ENCODE measurements at regions not wholly inside any gene's neighbourhood (a gene's known extent, or its start where the extent isn't known, plus 50 kb on each side); places are given as distances from the start of the nearest gene placed in this dataset.

- no TSS peak for BruUV-seq (replicated peaks)
- intact Hi-C loops (cut with micrococcal nuclease; ENCODE audit: unreplicated experiment) = no loop called here
- TF ChIP-seq MBNL3 (CRISPR knock-in tag; conservative IDR thresholded peaks at IDR 0.05) = no peak
- no peak for TF ChIP-seq SP1 (IDR thresholded peaks at IDR 0.05)
- TF ChIP-seq SP1 (CRISPR knock-in tag; IDR thresholded peaks at IDR 0.05) = no peak
- no peak for TF ChIP-seq ZSCAN21 (CRISPR knock-in tag; IDR thresholded peaks at IDR 0.05; ENCODE audit: borderline replicate concordance)
- no peak for TF ChIP-seq MYNN (CRISPR knock-in tag; IDR thresholded peaks at IDR 0.05; ENCODE audit: low read depth)
- no peak for TF ChIP-seq ZNF441 (CRISPR knock-in tag; IDR thresholded peaks at IDR 0.05; ENCODE audit: borderline replicate concordance)
- no peak for TF ChIP-seq KDM6A (CRISPR knock-in tag; IDR thresholded peaks at IDR 0.05; ENCODE audit: low read depth)
- no peak for TF ChIP-seq POLR2AphosphoS2 (IDR thresholded peaks at IDR 0.05; ENCODE audit: low read depth, low read length)
- no peak for TF ChIP-seq NKX3-1 (CRISPR knock-in tag; IDR thresholded peaks at IDR 0.05)
- TF ChIP-seq HES4 (CRISPR knock-in tag; IDR thresholded peaks at IDR 0.05; ENCODE audit: borderline replicate concordance) = no peak
- no peak for TF ChIP-seq ZNF879 (CRISPR knock-in tag; IDR thresholded peaks at IDR 0.05)
- TF ChIP-seq MTF2 (CRISPR knock-in tag; IDR thresholded peaks at IDR 0.05; ENCODE audit: borderline replicate concordance) = no peak
- no peak for TF ChIP-seq MYC (CRISPR knock-in tag; IDR thresholded peaks at IDR 0.05; ENCODE audit: borderline replicate concordance)
- no peak for TF ChIP-seq AGO2 (optimal IDR thresholded peaks at IDR 0.05; ENCODE audit: low read depth, low read length)
- TF ChIP-seq NRL (CRISPR knock-in tag; IDR thresholded peaks at IDR 0.05; ENCODE audit: borderline replicate concordance) = no peak
- TF ChIP-seq NFIC (IDR thresholded peaks at IDR 0.05; ENCODE audit: low read length) = no peak
- TF ChIP-seq, protein P1, sequence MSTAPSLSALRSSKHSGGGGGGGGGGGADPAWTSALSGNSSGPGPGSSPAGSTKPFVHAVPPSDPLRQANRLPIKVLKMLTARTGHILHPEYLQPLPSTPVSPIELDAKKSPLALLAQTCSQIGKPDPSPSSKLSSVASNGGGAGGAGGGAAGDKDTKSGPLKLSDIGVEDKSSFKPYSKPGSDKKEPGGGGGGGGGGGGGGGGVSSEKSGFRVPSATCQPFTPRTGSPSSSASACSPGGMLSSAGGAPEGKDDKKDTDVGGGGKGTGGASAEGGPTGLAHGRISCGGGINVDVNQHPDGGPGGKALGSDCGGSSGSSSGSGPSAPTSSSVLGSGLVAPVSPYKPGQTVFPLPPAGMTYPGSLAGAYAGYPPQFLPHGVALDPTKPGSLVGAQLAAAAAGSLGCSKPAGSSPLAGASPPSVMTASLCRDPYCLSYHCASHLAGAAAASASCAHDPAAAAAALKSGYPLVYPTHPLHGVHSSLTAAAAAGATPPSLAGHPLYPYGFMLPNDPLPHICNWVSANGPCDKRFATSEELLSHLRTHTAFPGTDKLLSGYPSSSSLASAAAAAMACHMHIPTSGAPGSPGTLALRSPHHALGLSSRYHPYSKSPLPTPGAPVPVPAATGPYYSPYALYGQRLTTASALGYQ (CRISPR knock-in tag; IDR thresholded peaks at IDR 0.05) = no peak
- no peak for TF ChIP-seq KDM5A (IDR thresholded peaks at IDR 0.05; ENCODE audit: borderline replicate concordance, low read length)
- TF ChIP-seq SNAI1 (CRISPR knock-in tag; IDR thresholded peaks at IDR 0.05; ENCODE audit: borderline replicate concordance) = no peak
- no peak for TF ChIP-seq MIXL1 (CRISPR knock-in tag; IDR thresholded peaks at IDR 0.05)
- TF ChIP-seq ZNF569 (CRISPR knock-in tag; IDR thresholded peaks at IDR 0.05; ENCODE audit: borderline replicate concordance) = no peak
Measured at GRCh38 chr18:78751664-78752063, 228.0 kb upstream of the SALL3 start.

More at GRCh38 chr18:78751664-78752063, 228.0 kb upstream of the SALL3 start:
- Histone ChIP-seq H3K27ac (ENCODE audit: extremely low read length, insufficient read depth, low read length) (no peak overlapping the region), H2AFZ (ENCODE audit: low read length) (no peak overlapping the region), H3K27me3 (ENCODE audit: control insufficient read depth in 1 of 2, insufficient read depth in 2 of 2, low read length in 2 of 2) (no peaks in the 10 kb centered on the region; a peak in 1 of 5 replicates), H3K4me1 (ENCODE audit: insufficient read depth, low read length) (peaks cover 6% of the 10 kb centered on the region; the same call in 1 of the 2 replicates), H3K9me3 (ENCODE audit: low read length) (no peaks in the 10 kb centered on the region), H3K79me2 (ENCODE audit: insufficient read depth, low read length) (no peaks in the 10 kb centered on the region), H3K4me3 (replicated peaks in 1 of 3; ENCODE audit: insufficient read depth in 1 of 3, low read depth in 2 of 3, low read length in 3 of 3) (no peak overlapping the region), H4K20me1 (ENCODE audit: insufficient read depth, low read length) (no peaks in the 10 kb centered on the region), H3K4me2 (ENCODE audit: low read depth, low read length) (no peak overlapping the region), H3K36me3 (replicated peaks in 1 of 2; ENCODE audit: control insufficient read depth in 1 of 2, insufficient read depth in 2 of 2, low read length in 2 of 2) (no peaks in the 10 kb centered on the region), H3K9ac (ENCODE audit: insufficient read depth, low read depth, low read length) (no peak overlapping the region)
- POLR2A ChIA-PET = no interaction called here
- in situ Hi-C loops (cut with HindIII; ENCODE audit: extremely low pct_ligation_motif_present, low pct_unique_long_range_greater_than_20kb) = no loop called here
- ATAC-seq (no peak), FAIRE-seq (no peak), DNase-seq (ENCODE audit: low spot score) (no peak)
- CTCF ChIA-PET (ENCODE audit: low intra/inter-chr PET ratio, low total read pairs) = no interaction called here
- 71% methylated on average over 15 of the region's 17 CpGs for WGBS (ENCODE audit: low lambda C conversion rate)

Measured in HepG2 (cell line).